Stimulated activated CD8-positive, alpha-beta memory T cell treated with anti-CD3 and anti-CD28 coated beads, Interleukin-7, amount 100 ng/mL, for 1 hour (primary cell): ENCODE measurements at regions not wholly inside any gene's neighbourhood (a gene's known extent, or its start where the extent isn't known, plus 50 kb on each side); places are given as distances from the start of the nearest gene placed in this dataset.

Experiments
- DNase-seq, 2 donors: peaks; one replicate each; pipeline ENCODE4 v3.0.0-alpha.2; 2020; ENCODE audit warnings: low read depth in 2 of 2

DNA sequence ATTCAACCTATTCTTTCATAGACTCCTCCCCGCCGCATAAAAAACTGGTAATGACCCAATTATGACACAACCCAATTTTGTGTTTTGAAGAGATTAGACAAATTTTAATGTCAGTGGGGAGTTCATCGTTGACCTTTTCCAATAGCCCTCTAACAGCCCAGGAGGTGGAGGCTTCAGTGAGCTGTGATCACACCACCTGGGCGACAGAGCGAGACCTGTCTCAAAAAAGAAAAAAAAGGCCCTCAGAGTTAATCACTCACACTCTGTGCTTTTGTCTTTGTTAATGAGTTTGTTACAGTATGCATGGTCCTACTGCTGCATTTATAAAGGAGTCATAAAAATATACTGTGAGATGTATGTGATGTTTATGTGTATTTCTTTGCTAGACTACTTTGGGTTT is 510.6 kb downstream of the CPS1 start:
- DNase-seq = no peak

DNA sequence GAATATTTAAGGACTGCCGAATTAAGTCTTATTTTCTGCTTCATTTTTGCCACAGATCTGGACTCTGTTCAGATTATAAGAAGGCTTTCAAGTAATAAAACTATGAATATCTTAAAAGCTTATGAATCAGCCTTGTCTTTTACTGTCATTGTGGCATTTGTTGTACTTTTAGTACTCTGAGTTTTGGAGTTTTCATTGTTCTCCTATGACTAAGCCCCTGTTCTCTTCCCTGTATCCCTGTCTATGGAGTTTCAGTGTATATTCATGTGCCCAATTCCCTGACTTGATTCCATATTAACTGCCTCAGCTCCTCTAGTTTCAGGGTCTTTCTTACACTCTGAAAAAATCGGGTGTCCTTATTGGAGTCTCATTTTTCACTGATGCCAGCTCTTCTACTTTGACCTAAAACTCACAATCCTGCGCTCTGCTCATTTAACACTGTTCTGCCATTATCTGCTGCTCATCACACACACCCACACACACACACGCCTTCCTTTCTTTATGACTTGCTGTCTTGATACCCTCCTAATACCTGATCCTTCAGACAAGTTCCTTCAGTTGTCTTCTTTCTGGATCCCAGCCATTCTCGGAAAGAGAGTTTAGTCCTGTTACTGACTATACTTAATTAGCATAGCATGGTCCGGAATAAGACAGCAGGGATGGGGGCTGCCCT is 511.8 kb downstream of the CPS1 start:
- DNase-seq = no peak

DNA sequence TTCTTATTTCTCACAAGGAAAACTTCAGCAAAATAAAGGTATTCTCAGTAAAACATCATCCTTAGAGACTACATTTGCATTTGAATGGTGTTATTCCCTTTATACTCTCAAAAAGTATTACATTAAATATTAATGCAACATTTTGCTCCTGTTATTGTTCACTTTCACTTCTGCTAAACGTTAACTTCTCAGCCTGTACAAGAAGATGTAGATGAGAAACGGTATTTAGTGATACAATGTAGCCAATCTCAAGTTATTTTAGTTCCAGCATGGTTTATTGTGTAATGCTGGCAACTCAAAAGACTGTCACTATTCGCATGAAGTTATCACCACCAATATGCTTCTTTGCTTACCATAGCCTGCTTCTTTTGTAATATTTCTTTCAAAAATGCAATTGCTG is 514.1 kb downstream of the CPS1 start:
- no peak for DNase-seq

DNA sequence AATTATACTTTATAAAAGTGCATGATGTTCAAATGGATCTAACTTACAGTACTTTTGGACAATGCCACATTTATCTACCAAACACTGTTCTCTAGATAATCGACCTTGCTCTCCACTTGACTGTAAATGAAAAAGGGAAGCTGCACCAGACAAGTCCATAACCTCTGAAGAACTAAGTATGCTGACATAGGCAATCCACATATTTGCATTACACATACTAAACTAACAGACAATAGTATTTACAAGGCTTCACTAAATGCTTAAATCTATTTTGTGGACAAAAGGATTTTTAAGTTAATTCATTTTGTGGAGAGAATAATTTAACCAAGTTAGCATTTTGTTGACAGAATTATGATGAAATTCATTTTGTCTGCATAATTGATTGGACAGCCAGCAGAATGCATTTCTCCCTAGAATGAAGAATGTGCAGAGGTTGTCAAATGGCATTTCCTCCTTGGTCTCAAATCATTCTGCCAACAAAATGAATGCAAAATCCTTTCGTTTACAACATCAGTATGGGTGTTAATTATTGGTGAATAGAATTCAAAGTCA is 520.9 kb downstream of the CPS1 start:
- DNase-seq = no peak

DNA sequence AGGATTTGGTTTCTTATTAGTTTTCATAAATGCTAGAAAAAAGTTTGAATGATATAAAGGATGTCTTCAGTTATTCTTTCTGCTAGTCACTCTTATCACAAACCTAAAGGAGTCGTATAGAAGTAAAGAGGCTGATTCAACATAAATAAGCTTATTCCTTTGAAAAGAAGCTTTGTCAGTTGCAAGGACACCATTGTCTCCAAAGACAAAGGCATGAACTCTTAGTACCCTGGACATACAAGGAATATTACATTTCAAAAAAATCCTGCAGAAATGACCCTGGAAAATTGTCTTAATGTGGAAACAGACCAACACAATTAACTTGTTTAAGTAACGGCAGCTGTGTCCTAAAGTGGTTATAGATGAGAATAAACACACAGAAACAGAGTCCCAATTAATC is 528.0 kb downstream of the CPS1 start:
- no peak for DNase-seq

DNA sequence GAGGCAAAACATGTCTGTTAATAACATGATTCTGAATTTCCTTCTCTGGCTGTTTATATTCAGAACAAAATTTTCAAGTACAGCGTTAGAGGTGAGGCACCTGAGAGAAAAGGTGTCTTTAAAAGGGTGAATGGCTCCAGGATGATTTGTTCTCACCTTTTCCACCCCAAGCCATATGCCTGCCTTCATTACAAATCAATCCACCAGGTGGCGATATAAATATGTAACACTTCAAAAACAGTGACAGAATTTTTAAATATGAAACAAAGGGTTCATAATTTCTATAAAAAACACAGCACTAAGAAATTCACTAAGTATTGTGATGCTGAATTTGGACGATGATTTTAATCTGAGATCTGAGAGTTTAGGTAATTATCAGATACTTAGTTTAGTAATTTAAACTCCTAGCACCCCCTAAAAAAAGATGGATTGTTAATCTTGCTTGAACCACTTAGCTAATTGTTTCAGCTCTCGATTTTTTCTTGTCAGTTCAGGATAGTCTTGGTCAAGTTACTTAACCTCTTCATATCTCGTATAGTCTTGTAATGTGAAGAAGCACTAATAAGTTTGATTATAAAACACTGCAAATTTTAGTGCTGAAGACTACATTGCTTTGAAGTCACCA is 528.8 kb downstream of the CPS1 start:
- DNase-seq = no peak

DNA sequence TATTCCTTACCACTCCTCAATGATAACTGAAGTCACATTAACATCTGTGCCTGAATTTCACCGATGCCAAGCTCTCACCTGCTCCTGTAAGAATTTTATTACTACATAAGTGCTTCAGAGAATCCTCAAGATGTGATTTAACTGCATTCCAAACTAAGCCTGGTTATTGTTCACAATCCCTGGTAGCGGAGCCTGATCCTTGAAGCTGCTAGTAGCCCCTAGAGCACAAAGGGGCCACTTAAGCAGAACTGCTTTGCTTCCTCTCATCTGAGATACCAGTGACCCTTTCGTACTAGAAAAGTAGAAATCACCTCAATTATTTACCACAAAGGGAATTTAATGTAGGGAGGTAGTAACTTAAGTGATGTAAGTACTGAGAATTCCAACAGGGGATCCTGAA is 529.6 kb downstream of the CPS1 start:
- no peak for DNase-seq

DNA sequence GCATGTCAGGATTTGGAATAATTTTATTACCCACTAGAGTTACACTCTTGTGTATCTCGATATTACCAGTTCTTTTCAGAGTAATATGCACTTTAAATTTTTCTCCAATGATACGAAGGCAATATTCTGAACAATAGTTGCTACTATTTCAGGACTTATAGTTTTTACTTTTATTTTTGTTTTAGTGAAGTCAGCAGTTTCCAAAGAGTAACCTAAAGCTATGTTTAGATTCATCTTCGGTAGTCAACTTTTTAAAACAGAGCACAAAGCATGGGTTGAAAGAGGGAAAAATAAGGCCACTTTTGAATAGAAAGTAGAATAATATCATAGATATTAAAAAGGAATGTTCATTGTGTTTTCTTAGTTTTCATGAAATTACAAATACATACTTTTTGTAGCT is 532.7 kb downstream of the CPS1 start:
- DNase-seq = no peak

DNA sequence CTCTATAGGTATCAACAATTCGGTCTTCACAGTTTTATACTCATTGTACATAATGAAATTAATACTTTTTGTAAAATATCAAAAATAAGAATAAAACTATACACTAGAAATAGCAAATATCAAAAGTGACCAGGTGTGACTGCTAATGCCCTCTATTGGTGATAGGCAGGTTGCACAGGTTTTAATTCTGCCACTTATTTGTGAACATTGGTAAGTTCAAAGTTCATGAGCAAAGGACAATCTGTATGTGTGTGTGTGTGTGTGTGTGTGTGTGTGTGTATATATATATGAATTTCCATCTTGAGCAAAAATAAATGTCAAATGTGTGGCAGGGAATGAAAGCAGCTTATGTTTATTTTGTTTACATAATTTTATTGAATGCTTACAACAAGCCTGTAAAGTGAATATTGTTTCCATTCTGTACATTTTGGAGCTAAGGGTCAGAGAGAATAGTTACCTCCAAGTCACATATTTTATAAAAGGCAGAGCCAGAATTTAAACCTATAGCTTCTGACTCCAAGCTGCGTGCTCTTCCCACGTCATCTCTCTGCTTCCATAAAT is 537.4 kb downstream of the CPS1 start:
- DNase-seq = no peak

DNA sequence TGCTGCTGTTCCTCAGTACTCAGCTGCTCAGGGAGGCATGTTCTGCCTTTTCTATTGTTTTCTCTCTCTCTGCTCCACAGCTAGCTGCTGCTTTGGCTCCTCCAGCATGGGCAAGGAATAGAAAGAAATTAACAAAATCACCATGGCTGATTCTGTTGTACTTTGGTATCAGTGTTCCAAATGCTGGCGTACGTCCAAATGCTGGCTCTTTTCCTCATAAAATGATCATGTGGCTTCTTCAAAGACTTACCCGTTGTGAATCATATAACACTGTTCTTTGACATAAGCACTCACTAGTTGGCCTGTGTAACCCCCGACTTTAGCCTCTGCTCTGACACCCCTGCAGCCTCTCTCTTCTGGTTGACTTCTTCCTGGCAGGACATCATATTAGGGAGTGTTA is 547.6 kb downstream of the CPS1 start:
- no peak for DNase-seq

DNA sequence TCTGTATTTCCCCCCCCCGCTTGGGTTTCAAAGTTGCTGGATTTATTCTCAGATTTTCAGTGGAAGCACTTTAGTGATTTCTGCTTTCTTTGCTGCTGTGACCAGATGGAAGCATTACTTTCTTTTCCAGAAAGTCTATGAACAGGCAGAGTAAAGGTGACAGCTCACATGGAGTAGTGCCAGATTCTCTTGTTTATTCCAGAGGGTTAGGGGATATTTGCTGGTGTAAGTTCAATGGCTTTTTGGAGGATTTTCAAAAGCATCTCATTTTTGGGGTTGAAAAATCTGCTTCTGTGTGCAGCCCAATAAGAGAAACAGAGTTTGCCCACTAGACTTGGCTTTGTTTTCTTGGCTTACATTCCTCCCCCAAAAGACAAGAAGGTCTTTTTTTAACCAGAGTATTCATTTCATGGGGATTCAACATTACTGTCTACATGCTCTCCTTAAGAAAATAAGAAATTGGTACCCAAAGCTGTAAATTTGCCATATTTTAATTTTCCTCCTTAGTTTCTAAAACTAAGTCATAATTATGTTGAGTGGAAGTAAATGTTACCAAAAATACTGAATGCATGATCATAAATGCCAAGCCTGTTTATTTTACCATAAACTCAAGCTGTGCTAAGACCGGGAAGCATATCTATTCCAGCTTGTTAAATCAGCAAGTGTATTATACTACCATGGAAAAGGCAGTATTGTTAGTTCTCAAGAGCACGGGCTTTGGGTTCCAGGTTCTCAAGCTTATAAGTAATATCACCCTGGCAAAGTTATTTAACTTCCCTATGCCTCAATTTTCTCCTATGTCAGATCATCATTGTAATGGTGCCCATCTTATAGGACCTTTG is 557.2 kb downstream of the CPS1 start:
- DNase-seq = no peak

DNA sequence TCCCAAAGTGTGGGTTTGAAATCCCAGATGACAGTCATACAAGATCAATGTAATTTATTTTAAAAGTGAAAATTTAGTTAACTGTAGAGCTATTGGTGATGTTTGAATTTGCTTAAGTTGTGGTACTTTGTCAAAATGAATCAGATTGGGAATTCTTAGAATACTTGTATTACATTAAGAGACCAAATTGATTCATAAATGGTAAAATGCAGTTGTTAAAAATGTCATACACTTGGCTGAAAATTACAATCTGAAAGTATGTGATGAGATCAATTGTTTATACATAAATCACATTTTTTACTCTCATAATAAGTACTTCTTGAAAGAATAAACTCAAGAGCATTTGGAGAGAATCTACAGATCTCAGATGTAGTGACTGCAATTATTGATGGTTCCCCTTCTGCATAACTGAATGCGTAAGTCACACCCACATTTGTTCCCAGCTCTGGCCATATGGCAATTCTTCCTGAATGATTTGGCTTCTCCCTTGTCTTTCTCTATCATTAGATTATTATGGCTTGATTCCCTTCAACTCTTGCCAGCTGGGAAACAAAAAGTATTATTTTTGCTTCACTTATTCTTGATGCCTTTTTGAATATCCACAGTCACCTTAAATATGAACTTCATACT is 558.5 kb downstream of the CPS1 start:
- DNase-seq = no peak

DNA sequence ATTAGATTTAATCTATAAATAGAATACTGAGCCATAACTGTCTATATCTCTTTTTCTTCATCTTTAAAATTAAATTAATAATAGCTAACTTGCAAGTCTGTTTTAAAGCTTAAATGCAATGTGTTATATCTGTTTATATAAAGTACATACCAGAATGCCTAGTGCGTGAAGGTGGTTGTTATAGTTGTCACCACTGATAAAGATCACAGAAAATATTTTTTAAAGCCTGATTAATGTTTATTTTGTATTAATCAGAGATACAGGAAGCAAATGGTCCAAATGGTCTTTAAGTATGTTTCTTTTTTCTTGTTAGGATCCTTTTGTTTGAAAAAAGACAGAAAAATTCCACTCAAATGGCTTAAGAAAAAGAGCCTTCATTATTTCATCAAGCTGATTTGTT is 560.6 kb downstream of the CPS1 start:
- no peak for DNase-seq

DNA sequence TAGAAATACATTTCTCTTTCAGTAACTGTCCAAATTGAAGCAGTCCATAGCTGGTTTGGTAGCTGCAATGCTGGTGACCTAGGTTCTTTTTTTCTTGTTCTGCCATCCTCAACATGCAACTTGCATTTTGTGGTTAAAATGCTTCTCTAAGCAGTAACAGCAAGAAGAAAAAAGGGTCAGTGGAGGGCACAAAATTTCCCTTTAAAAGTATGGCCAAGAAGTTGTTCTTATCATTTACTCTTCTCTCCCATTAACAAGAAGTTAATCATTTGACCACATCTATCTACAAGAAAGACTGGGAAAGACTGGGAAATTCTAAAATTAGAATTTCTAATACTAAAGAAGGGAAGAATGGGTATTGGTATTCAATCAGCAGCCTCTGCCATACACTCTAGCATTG is 569.9 kb downstream of the CPS1 start:
- no peak for DNase-seq

DNA sequence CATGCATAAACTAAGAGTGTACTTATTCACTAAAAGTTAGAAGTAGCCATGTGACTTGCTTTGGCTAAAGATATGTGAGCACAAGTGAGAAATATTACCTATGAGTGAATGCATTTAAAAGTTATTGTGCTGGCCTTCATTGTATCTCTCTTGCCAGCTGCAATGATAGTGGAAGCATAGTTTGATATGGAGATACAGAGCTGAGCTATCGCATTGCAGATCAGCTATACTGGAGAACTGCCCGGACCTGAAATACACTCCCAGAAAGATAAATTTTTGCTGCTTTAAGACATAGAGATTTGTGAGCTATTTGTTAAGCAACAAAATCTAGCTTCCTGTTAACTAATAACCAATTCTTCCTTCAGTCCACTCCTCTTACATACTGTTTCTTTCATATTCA is 571.1 kb downstream of the CPS1 start:
- DNase-seq = no peak

DNA sequence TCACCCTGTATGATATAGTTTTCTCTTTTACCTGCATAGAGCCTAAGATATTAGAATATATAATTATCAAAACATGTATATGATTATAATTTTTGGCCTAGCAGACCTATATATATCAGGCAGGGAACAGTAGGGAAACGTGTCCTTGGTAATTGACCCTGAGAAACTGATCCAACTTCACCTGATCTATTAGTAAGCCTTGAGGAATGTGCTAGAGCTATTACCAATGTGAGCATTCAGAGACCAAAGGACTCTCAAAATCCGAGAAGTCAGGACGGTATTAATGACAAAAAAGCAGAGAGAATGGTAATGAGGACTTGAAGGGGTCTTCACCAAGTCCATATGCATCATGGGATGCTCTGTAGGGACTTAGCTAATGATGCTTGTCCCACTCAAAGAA is 571.9 kb downstream of the CPS1 start:
- DNase-seq = no peak

DNA sequence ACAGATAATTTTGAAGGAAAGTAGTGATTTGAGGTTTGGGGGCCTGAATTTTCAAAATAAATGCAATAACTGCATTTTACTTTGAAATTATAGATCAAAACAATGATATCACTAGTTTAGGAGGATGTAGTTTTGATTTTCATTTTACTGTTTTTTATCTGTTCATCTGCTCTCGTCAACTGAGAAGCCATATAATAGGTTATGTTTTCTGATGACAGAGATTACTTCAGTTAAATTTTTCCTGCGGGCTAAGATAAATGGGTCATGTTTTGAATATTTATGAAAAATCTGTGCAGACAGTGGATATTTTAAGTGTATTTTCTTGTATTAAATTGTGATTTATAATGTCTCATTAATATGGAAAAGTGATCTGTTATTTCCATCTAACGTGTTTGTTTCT is 573.4 kb downstream of the CPS1 start:
- no peak for DNase-seq

DNA sequence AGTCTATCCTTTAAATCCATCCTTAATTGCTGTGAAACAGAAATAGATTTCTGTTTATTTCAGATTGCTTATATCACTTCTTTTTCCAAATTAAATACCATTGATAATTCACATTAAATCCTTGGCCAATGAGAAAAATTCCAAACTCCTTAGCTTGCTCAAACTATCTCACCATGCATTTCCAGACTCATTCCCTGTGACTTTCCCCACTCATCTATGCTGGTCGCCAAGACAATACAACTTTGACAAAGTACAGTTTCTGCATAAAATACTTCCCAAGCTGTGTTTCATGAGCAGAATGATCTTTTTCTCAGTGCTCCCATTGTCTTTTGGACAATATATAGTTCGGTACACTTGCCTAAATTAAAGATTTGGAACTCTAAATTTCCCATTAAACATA is 575.6 kb downstream of the CPS1 start:
- DNase-seq = no peak

DNA sequence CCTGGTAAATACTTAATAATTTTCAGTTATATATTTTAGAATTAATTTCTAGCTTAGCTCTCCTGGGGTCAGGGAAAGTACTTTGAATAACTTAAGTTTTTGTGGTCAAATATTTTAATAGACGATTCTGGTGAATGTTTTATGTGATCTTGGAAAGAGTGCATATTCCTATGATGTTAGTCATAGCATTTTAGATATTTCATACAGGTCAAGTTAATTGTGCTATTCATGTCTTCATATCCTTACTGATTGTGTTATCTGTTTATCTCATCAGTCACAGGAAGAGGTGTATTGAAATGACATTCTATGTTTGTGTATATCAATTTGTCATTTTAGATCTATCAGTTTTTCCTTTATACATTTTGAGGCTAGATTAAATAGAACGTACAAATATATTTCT is 576.2 kb downstream of the CPS1 start:
- no peak for DNase-seq

DNA sequence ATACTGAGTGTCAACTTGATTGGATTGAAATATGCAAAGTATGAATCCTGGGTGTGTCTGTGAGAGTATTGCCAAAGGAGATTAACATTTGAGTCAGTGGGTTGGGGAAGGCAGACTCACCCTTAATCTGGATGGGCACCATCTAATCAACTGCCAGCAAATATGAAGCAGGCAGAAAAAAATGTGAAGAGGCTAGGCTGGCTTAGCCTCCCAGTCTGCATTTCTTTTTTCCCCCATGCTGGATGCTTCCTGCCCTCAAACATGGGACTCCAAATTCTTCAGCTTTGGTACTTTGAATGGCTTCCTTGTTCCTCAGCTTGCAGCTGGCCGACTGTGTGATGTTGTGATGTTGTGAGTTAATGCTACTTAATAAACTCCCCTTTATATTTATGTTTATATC is 577.4 kb downstream of the CPS1 start:
- no peak for DNase-seq

DNA sequence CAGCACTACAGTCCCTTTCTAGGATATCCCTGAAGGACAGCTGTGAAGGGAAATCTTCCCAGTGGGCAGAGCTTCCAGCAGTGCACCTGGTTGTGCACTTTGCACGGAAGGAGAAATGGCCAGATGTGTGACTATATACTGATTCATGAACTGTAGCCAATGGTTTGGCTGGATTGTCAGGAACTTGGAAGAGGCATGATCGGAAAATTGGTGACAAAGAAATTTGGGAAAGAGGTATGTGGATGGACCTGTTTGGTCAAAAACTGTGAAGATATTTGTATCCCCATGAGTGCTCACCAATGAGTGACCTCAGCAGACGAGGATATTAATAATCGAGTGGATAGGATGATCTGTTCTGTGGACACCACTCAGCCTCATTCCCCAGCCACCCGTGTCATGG is 582.2 kb downstream of the CPS1 start:
- no peak for DNase-seq

DNA sequence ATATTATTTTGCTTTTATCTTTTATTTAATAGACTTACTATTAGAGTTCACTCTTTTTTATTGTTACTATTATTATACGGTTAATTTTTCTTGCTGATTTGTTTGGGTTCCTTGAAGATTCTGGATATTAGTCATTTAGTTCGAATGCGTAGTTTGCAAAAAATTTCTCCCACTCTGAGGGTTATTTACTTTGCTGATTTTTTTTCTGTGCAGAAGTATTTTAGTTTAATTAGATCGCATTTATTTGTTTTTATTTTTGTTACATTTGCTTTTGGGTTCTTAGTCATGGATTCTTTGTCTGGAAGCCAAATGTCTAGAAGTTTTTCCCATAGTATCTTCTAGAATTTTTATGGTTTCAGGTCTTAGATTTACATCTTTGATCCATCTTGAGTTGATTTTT is 585.2 kb downstream of the CPS1 start:
- DNase-seq = no peak
